Medulla oblongata (tissue), 1 donor: ENCODE measurements at regions not wholly inside any gene's neighbourhood (a gene's known extent, or its start where the extent isn't known, plus 50 kb on each side); places are given as distances from the start of the nearest gene placed in this dataset.
A peak's percentile ranks its signal among the peaks of the same experiment; 100 is the strongest.
"Not testable (repeated sequence)": the region's sequence is repeated elsewhere in the genome, so short reads cannot be mapped to it uniquely, and the experiment has no call there.

ENCODE experiments used
- DNase-seq: peaks from one replicate; pipeline ENCODE4 v3.0.0-alpha.2; 2015; ENCODE audit errors: extremely low spot score

DNA sequence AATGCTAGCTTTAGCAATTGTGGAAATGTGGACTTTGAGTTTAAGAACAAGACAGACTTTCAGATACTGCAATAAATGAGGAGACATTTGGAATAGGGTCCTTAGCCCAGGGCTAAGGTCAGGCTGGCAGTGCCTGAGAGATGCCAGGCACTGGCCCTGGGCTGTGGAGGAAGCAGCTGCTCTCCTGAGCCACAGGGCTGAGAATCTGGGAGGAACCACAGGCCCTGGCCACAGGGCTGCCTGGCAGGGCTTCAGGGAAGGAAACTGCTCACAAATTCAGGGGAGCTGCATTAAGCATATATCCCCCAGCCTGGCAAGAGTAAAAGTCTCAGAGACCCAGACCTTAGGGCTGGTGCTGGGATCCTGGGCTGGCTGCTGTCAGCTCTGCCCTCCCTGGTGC is 305.1 kb downstream of the RPIA start:
- not testable (repeated sequence) for DNase-seq

DNA sequence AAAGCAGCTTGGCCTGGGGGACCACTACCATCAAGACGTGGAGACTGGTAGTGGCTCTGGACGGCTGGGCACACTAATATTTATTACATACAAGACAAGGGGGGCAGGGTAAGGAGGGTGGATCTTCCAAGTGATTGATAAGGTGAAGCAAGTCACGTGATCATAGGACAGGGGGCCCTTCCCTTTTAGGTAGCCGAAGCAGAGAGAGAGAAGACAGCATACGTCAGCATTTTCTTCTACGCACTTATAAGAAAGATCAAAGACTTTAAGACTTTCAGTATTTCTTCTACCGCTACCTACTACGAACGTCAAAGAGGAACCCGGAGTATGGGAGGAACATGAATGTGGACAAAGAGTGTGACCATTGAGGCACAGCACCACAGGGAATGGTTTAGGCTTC is 307.9 kb downstream of the RPIA start:
- DNase-seq: no peak

GRCh38 chr2:89000235-89000634 is 308.8 kb downstream of the RPIA start:
- DNase-seq: no peak

- not testable (repeated sequence) for DNase-seq
Measured at GRCh38 chr2:89004238-89004637, 312.8 kb downstream of the RPIA start.

DNA sequence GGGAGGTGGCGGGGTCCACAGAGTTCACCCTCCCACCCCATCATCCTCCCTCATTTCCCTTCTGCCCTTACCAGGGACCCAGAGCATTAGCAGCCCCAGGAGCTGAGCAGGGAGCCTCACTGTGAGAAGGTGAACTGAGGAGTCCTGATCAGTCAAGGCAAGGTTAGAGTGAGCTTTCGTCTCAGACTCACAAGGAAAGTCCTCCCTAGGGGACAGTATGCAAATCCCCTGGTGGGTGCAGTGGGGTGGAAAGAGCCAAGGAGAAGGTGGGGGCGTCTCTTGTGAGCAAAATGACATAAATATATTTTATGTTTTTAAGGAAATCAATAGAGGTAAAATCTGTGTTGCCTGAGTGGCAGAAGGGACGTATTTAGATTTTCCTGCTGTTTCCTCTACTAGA is 329.1 kb downstream of the RPIA start:
- DNase-seq: not testable (repeated sequence)

GRCh38 chr2:89026296-89026695 is 334.8 kb downstream of the RPIA start:
- not testable (repeated sequence) for DNase-seq

DNA sequence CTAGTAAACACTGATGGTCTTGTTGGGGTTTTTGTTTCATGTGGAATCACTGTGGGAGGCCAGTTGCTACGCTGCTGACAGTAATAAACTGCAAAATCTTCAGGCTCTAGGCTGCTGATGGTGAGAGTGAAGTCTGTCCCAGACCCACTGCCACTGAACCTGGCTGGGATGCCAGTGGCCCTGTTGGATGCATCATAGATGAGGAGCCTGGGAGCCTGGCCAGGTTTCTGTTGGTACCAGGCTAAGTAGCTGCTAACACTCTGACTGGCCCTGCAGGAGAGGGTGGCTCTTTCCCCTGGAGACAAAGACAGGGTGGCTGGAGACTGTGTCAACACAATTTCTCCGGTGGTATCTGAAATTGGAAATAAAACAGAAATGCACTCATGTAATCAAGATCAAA is 335.6 kb downstream of the RPIA start:
- DNase-seq: not testable (repeated sequence)

DNA sequence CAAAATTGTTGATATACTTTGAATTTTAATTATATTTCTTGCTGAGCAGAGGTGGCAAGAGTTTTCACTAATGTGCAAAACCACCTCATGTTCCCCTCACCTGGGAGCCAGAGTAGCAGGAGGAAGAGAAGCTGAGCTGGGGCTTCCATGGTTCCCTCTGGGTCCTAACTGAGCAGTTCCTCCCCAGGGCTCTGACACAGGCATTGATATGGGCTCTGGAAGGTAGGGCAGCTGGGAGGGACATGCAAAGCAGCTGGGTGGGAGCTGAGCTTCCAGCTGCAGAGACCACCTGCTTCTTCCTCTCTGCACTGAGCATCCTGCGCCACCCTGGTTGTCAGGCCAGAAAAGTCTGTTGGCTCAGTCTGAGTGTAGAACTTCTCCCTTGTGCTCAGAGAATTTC is 336.1 kb downstream of the RPIA start:
- not testable (repeated sequence) for DNase-seq

DNA sequence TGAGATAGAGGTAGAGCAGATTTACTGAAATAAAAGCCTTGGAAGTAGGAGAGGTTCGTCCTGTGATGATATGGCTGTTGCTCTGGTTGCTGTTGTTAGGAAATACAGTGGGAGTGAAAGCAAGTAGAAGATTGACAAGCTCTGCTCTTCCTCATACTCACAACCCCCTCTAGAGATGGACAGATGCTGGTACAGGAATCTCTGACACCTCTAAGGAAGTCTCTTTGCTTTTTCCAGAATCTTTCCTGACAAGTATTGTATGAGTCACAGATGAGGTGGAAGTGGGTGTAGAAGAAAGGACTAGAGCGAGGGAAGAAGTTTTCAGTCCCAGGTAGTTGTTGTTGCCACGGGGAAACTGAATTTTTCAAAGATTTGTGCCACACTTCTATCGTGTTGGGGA is 337.8 kb downstream of the RPIA start:
- DNase-seq: not testable (repeated sequence)

DNA sequence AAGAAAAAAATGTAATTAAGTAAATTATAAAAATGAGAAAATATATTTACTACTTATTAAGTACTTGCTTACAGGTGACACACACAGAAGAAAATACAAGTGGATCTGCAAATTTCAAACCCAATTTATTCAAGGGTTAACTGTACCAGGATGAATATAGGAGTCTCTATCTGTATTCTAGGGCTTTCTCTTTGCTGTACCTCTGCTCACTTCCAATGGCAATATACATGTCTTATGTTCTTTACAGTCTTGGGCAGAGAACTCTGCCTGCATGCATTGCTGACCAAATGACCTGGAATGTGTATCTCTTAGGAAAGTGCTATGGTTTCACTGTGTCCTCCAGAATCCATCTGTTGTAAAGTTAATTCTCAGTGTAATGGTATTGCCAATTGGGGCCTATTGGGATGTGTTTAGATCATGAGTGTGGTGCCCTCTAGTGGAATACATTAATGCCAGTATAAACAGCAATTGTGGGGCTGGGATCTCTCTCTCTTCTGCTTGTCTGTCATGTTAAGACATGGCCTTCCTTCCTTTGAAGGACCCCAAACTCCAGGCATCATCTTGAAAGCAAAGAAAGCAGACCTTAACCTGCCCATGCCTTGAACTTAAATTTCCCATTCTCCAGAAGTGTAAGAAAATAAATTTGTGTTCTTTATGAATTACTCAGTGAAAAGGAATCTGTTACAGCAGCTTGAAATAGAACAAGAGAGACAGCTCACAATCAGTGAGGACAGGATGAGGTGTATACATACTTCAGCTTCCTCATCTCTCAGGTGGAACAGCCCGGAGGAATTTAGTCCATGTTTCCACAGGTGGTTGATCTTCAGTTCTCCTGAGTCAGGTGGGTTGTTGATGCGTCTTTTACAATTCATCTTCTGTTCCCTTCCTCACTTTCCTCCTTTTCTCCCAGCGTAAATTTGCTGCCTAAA is 356.9 kb downstream of the RPIA start:
- peak; percentile 67 for DNase-seq

DNA sequence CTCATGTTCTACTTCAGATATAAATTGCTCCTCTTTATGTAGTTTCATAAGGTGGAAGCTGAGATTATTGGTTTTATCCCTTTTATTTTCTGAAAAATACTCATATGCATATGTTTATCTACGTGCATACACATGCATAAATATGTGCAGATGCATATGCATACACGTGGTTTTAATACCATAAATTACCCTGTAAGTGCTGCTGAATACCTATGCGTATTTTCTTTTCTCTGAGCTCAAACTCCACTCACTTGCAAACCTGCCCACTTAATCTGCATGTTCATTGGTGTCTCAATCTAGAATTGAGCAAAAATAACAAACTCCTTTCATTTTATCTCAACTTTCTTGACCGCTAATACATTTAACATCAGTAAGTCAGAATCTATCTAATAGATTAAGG is 367.1 kb downstream of the RPIA start:
- DNase-seq: not testable (repeated sequence)

DNA sequence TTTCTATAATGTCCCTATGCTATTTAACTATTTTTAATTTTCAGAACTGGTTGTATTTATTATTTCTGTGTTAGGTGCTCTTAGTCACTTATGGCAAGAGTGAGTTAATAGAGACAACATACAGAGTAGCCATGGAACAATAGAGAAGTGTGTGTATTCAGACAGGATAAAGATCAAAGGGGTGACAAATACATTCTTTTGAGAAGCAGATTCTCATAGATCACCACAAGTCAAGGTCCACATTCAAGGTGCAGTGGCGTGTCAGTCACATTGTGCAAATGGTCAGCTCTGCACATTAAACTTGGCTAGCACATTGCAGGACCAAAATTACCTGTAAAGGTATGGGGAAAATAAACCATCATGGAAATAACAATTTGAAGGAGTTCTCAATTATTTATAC is 369.7 kb downstream of the RPIA start:
- not testable (repeated sequence) for DNase-seq

DNA sequence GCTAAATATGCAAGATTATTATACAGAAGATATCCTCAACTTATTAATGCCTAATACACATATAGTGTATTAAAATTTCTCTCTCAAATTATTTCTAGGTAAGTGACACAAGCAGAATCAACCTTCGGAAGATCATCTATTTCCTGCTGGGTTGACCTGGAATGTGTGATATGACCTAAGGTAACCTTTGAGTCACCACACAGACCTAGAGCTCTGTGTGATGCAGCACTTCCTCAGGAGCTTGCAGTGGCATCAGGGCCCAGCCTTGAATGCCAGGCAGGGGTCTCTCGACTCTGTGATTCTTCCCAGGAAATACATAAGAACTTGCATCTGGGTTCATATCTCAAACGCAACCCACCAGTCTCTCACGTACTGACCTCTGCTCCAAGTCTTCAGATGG is 385.3 kb downstream of the RPIA start:
- DNase-seq: not testable (repeated sequence)

DNA sequence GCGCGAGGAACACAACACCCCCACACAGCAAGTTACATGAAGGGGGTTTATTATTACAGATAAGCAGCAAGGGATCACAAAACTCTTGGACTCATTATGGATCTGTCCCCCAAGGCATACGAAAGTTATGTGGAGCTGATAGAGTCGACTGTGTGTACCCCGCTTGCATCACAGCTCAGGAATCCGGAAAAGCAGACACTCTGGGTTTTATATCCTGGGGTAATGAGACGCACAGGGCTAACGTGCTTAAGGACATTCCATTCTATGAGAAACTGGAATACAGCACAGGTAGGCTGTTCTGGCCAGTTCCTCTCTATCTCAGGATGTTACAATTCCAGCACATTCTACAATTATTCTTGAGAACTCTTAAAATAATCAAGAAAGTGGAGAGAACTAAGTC is 401.4 kb downstream of the RPIA start:
- not testable (repeated sequence) for DNase-seq

GRCh38 chr2:89095060-89095459 is 403.6 kb downstream of the RPIA start:
- not testable (repeated sequence) for DNase-seq

- not testable (repeated sequence) for DNase-seq
Measured at GRCh38 chr2:89102587-89102986, 411.1 kb downstream of the RPIA start.

DNA sequence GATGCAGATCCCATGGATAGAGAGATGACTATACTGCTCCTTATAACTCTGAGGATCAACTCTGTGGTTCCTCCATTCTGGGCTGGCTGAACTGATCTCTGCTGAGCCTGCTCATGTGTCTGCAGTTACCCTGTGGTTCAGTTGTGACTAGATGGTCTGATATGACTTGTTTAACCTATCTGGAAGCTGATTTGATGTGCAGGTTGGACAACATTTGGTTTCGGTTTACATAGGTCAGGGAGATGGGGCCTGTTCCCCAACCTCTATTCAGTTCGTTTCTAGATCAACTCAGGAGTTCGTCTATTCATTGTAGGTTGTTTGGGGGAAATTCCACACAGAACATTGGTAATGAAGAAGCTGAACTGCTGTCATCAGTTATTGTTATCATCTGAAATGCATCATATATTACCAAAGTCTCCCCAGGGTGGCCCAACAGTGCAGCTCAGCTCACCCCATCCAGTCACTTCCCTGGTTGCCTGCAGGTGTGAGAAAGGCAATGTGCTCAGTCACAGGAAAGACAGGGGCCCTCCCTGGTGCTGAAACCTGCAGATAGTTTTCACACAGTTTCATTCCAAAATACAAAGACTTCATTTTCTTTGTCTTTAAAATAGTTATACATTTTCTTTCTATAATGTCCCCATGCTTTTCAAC is 415.0 kb downstream of the RPIA start:
- DNase-seq: not testable (repeated sequence)

- DNase-seq: not testable (repeated sequence)
Measured at GRCh38 chr2:89112434-89112833, 421.0 kb downstream of the RPIA start.

GRCh38 chr2:89113286-89113685 is 421.8 kb downstream of the RPIA start:
- DNase-seq: not testable (repeated sequence)

DNA sequence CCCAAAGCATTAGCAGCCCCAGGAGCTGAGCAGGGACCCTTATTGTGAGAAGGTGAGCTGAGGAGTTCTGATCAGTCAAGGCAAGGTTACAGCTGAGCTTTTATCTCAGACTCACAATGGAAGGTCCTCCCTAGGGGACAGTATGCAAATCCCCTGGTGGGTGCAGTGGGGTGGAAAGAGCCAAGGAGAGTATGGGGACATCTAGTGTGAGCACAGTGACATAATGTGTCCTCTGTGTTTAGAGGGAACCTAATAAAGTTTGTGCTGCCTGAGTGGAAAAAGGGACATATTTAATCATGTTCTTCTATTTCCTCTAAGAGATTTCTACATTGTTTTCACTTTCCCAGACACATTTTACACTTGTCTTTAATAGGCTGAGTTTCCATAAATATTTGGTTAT is 438.0 kb downstream of the RPIA start:
- not testable (repeated sequence) for DNase-seq

DNA sequence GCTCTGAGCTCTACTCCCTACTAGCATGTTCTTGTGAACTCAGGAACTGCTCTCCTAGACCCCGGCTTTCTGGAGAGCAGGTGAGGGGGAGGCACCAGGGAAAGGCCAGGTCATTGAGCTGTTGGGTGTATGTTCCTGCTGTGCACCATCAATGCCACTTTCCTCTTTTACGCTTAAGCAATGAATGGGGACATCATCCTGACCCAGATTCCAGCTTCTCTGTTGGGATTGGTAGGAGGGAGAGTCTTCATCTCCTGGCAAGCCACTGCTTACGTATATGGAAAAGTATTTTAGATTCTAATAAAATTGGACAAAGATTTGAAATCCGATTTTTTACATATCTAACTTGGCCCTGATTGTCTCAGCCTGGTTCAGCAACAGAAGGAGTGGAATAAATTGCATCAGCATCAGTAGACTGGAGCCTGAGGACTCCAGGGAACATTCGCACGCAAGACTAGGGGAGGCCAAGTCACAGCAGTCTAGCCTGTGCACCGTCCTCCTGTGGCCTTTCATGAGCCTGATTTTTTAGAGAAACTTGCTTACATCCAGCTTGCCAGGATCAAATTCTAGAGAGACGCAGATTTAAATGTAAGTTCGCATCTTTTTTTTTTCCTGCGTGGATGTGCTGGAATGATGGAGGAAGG is 439.3 kb downstream of the RPIA start:
- DNase-seq: not testable (repeated sequence)

DNA sequence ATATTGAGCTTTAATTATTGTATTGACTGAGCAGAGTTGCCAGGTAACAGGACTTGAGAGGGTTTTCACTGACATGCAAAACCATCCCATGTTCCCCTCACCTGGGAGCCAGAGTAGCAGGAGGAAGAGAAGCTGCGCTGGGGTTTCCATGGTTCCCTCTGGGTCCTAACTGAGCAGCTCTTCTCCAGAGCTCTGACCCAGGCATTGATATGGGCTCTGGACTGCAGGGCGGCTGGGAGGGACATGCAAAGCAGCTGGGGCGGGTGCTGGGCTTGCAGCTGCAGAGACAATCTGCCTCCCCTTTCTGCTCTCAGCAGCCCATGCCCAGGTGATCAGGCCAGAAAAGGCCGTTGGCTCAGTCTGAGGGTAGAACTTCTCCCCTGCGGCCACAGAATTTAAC is 451.5 kb downstream of the RPIA start:
- not testable (repeated sequence) for DNase-seq
